GM21576 (cell line): ENCODE measurements at regions not wholly inside any gene's neighbourhood (a gene's known extent, or its start where the extent isn't known, plus 50 kb on each side); places are given as distances from the start of the nearest gene placed in this dataset.
"Not testable (repeated sequence)": the region's sequence is repeated elsewhere in the genome, so short reads cannot be mapped to it uniquely, and the experiment has no call there.

Experiments
- ATAC-seq: cut with Tn5 transposase; IDR thresholded peaks from one replicate; pipeline ENCODE4 v1.9.1; 2021; ENCODE audit warnings: mild to moderate bottlenecking, moderate library complexity; ENCODE audit not compliant: unreplicated experiment

DNA sequence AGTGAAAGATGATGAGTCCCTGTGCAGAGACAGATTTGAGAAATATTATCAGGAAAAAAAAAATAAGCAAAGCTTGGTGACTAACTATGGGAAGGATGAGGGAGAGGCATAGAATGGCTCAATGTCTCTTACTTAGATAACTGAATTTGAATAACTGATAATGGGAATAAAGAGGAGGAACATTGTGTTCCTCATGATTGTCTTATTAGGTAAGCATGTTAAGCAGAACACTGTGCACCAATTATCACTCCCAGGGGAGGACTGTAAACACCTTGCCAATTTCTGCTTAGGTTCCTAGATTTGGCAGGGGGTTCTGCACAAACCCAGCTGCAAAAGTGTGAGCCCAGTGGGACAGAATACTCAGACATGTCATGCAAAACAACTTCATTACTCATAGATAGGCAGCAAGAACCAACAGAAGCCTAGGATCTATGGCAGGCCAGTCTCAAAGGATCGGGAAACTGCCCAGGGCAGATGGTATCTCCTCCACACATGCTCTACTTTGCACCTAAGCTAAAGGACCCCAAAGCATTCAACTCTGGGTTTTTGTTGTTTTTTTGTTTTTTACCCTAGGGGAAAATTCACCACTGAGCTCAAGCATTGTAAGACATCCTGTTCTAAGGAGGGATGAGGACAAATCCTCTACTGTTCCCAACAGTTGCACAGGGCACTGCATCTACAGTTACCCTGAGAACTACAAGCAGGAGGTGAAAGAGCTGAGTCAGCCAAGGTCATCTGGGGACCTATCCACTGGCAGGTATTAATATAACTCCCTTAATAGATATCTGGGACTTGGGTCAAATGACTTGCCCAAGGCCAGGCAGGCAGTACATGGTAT is 907.0 kb downstream of the RAPGEF2 start:
- no peak for ATAC-seq

DNA sequence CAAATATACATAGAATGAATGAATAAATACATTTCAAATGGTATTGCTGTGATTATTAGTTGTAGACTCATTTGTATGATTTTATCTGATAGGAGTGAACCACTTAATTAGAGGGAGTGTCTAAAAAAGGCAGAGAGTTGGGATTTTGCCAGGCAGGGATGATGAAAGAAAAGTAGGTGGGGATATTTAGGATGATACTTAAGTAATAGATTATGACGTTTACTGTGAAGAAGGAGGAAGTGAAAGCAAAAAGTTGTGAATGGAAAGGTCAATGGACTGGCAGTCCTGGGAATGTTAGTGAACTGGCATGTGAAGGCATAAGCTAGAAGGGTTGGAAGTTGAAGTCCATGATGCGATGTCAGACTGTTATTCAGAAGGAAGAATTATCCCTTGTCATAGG is 917.1 kb downstream of the RAPGEF2 start:
- ATAC-seq: no peak

DNA sequence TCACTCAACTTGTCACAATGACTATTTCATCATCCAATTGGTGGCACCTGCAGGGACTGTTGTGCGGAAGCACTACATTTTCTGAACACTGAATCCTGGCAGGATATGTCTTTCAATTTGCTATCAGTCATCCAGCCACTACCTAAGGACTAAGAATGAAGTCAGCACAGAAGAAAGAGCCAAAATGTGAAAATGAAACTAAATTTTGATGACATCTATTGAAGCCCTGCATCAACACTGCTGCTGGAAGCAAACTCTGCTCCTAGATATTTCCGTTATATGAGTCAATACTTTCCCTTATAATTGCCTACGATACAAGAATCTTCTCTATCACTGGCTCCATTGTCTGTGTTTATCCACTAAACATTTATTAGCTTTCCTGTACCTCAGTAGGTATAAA is 917.9 kb downstream of the RAPGEF2 start:
- no peak for ATAC-seq

DNA sequence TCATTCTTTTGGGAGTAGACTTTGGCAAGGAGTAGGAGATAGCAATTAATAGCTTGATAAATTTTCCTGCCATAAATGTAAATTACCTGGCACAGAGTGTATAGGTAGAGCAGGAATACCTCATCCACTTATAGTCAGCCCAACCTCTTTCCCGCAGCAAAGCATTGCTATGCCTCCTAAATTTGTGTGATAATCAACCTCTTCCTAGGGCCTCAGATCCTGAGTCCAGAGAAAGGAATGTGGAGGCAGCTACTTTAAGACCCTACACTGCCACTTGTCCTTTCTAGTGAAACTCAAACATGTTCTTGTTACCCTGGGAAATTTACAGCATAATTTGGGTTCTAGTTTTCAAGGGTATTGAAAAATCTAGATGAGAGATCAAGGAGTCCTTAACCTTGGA is 919.0 kb downstream of the RAPGEF2 start:
- no peak for ATAC-seq

DNA sequence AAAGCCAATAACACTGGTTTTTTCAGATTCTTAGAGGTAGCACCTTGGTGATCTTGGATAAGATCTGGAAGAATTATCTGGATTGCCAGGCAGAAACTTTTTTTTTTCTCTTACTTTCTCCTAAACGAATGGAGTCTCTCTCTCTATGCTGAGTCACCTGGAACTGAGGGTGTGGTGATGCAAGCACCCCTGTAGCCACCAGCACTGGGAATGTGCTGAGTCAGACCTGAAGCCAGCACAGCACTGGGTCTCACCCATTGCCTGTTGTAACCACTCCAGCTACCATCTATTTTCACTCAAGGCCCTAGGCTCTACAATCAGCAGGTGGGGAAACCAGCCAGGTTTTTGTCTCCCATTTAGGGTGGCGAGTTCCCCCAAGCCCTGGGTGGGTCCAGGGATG is 923.8 kb downstream of the RAPGEF2 start:
- no peak for ATAC-seq

DNA sequence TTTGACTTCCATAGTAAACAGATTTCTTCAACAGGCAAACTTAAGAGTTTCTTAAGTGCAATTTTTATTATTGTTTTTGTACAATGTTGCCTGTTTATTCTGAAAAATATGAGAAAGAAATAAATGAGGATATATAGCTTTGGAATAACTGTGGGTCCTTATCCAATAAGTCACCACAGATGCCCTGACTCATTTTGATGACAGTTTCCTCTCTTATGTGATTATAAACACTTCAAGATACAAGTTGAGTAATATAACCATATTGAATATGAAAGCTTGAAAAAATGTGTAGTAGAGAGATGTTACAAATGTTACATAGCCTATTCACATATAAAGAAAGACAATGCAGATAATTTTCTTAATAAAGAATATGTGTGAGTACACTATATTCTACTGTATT is 931.6 kb downstream of the RAPGEF2 start:
- no peak for ATAC-seq

GRCh38 chr4:160038615-160039014 is 935.7 kb downstream of the RAPGEF2 start:
- ATAC-seq: no peak

DNA sequence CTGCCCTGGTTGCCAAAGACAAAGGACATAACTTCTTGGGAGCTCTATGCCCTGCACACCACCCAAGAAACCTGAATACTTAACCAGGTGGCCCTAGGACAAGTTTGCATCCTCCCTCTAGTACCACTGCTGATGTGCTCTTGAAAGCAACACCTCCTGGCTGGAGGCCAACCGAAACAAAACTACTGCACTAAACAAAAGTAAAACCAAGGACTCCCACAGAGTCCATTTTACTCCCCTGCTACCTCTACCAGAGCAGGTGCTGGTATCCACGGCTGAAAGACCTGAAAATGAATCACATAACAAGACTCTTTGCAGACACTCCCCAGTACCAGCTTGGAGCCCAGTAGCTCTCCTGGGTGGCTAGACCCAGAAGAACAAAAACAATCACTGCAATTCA is 941.8 kb downstream of the RAPGEF2 start:
- no peak for ATAC-seq

DNA sequence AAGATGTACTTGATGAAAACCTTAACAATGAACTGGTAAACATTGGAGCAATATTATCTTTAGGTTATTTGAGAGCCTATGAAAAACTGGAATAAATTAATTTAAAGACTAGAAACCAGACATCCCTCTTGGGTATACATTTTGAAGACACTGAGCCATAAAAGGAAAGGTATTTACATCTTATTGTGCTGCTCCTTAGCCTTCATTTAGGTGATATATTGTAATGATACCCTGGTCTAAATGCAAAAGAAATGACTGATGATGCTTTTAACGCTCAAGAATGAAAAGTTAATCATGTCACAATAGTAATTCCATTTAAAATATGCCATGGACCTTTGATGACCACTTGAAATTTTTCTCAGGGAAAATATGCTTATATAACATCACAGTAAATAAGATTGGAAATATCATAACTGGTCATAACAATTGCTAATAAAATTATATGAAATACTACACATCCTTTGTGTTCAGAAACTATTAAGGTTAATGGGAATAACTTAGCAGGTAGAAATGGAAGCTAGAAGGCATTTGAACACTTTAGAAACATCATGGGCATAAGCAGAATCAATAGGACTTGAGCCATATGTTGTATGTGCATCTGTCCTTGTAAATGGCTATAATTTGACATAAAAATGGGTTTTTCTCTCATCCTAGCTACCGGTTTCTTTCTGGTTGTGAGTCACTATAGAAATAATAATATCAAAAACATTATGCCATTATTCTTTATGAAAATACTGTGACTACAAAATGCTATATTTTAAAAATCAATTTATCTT is 979.7 kb downstream of the RAPGEF2 start:
- no peak for ATAC-seq

- ATAC-seq: no peak
Measured at GRCh38 chr4:160091631-160092030, 988.8 kb downstream of the RAPGEF2 start.

DNA sequence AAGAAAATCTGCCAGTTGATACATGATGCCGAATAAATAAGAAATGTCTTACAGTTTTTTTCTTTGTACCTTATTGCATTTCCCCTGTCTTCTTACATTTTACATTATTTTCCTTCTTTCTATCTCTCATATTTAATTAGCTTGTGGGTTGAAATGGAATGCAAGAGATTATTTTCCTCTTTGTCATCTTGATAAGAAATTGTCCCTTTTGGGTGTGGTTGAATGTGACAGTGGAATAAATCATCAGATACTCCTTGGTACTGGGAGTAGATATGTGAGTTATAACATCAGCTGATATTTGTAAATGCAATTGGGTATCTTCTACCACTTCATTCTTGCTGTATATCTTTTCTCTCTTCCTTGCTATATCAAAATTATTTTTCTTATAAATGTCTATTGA is 997.4 kb downstream of the RAPGEF2 start:
- no peak for ATAC-seq

- no peak for ATAC-seq
Measured at GRCh38 chr4:160110891-160111290, 1008.0 kb downstream of the RAPGEF2 start.

DNA sequence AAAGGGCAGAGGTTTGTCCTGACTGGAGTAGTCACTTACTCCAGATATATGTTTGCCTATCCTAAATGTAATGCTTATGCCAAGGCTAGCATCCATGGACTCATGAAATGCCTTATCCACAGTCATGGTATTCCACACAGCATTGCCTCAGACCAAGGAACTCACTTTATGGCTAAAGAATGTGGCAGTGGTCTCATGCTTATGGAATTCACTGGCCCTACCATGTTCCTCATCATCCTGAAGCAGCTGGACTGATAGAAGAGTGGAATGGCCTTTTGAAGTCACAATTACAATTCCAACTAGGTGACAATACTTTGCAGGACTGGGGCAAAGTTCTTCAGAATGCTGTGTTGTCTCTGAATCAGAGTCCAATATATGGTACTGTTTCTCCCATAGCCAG is 1014.8 kb downstream of the RAPGEF2 start:
- no peak for ATAC-seq

DNA sequence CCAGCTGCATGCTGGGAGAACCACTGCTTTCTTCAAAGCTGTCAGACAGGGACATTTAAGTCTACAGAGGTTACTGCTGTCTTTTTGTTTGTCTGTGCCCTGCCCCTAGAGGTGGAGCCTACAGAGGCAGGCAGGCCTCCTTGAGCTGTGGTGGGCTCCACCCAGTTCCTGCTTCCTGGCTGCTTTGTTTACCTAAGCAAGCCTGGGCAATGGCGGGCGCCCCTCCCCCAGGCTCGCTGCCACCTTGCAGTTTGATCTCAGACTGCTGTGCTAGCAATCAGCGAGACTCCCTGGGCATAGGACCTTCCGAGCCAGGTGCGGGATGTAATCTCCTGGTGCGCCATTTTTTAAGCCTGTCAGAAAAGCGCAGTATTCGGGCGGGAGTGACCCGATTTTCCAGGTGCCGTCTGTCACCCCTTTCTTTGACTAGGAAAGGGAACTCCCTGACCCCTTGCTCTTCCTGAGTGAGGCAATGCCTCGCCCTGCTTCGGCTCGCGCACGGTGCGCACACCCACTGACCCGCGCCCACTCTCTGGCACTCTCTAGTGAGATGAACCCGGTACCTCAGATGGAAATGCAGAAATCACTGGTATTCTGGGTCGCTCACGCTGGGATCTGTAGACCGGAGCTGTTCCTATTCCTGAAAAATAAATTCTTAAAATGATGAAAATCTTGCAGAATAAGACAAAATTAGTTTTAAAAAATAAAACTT is 1022.9 kb downstream of the RAPGEF2 start:
- ATAC-seq: not testable (repeated sequence)

- no peak for ATAC-seq
Measured at GRCh38 chr4:160127211-160127610, 1024.3 kb downstream of the RAPGEF2 start.

- ATAC-seq: no peak
Measured at GRCh38 chr4:160129439-160129838, 1026.6 kb downstream of the RAPGEF2 start.

- no peak for ATAC-seq
Measured at GRCh38 chr4:160136021-160136420, 1033.1 kb downstream of the RAPGEF2 start.

DNA sequence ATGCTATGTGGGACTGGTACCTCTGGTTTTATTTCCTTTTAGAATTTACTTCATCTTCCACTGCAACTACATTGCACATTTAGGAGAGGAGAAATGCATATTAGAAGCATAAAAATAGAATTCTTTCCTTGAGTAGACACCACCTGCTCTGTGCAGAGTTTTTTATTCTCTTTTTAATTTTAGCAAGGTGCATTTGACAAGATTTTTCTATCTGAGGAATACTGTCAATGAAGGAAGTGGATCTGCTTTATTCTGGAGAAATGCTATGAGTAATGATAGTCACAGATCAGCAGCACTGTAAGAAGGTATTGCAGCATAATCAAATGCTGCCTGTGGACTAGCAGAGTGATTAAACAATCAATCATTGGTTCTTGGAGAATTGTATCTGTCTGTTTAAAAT is 1038.3 kb downstream of the RAPGEF2 start:
- ATAC-seq: no peak

GRCh38 chr4:160142579-160142978 is 1039.7 kb downstream of the RAPGEF2 start:
- peak; percentile 99 for ATAC-seq

DNA sequence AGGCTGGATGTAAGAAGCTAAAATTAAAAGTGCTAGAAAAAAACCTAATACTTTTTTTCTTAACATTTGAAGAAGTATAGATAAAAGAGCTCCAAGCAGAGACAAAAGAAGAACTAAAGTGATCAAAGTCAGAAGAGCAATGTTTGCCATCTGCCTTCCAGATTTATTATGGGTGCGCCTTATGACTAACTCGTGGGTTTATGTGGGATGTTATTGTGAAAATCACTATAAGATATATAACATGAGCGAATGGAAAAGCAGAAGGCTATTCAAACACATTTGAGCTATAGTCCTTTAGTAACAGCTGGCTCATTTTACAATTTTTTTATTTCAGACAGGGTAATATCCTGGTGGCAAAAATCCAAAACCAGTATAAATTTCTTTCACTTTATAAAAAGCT is 1040.7 kb downstream of the RAPGEF2 start:
- ATAC-seq: no peak

DNA sequence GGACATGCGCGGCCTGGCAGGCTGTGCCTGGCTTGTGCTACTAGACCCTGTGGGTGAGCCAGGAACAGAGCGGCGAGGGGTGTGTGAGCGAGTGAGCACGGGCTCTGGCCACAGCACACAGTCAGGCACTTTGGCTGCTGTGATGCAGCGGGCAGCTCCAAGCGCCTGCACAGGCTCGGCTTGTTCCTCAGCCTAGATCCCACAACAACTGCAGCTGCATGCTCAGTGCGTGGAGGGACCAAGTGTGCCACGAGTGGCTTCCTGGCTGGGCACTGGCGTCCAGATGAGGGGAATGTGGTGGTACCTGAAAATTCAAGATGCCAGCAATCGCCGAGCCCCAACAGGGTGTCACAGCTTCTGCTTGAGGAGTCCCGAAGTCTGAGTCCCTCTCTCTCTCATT is 1056.6 kb downstream of the RAPGEF2 start:
- ATAC-seq: no peak

DNA sequence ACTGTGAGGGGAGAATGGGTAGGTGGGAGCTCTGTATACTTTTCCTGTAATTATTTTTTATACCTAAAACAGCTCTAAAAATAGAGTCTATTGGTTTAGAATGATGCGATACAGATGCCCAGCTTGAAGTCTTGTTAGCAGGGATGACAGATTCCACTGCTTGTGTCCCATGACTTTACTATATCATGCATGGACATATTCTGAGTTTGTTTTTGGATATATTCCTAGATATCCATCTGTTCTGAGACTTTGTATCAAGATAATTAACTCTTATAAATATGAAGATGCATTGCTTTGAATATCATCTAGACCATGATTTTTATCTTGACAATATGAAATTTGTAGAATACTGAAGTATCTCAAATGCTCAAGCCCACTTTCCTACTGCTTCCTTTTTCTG is 1058.1 kb downstream of the RAPGEF2 start:
- ATAC-seq: no peak
